ENCODE measurements at regions not wholly inside any gene's neighbourhood (a gene's known extent, or its start where the extent isn't known, plus 50 kb on each side); places are given as distances from the start of the nearest gene placed in this dataset.

DNA sequence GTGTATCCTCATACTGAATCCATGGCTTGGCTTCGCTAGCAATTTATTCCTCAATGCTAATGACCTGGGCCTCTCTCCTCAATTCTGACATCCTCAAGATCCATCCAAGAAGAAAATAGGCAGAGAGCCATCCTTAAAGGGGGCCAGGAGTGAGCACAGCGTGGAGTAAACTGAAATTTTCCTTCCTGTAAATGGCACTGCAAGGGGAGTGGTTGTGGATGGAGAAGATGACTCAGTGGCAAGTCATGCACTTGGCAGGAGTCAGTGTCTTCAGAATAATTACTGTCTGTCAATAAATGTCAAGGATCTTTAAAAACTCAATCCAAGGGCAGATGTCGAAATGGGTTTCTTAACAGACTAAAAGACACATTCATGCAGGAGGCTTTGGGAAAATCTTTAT lies 88.0 kb upstream of the TMEM132C start:
- TF ChIP-seq, protein P1, sequence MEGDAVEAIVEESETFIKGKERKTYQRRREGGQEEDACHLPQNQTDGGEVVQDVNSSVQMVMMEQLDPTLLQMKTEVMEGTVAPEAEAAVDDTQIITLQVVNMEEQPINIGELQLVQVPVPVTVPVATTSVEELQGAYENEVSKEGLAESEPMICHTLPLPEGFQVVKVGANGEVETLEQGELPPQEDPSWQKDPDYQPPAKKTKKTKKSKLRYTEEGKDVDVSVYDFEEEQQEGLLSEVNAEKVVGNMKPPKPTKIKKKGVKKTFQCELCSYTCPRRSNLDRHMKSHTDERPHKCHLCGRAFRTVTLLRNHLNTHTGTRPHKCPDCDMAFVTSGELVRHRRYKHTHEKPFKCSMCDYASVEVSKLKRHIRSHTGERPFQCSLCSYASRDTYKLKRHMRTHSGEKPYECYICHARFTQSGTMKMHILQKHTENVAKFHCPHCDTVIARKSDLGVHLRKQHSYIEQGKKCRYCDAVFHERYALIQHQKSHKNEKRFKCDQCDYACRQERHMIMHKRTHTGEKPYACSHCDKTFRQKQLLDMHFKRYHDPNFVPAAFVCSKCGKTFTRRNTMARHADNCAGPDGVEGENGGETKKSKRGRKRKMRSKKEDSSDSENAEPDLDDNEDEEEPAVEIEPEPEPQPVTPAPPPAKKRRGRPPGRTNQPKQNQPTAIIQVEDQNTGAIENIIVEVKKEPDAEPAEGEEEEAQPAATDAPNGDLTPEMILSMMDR (IDR thresholded peaks at IDR 0.05 in 4 of 5, conservative IDR thresholded peaks at IDR 0.05 in 1 of 5): no peak
- TF ChIP-seq POLR2A (IDR thresholded peaks at IDR 0.05): no peak

Data from gastrocnemius medialis (tissue), 4 donors.